ENCODE measurements at regions not wholly inside any gene's neighbourhood (a gene's known extent, or its start where the extent isn't known, plus 50 kb on each side); places are given as distances from the start of the nearest gene placed in this dataset.

- no peaks in the 10 kb centered on the region for H3K27me3 ChIP-seq
- no peaks in the 10 kb centered on the region for H3K9me3 ChIP-seq
- no peak for TF ChIP-seq CTCF (IDR thresholded peaks at IDR 0.05)
- H3K4me1 ChIP-seq = no peaks in the 10 kb centered on the region
- H3K4me3 ChIP-seq = no peak overlapping the region
- H3K27ac ChIP-seq = no peak overlapping the region
- ATAC-seq (no peak), DNase-seq (no peak)
- intact Hi-C loops (cut with DNase I) = no loop called here
- H3K36me3 ChIP-seq = no peaks in the 10 kb centered on the region
Measured at GRCh38 chr21:25118648-25119047, 488.6 kb downstream of the MRPL39 start.

- H3K27ac ChIP-seq = no peak overlapping the region
- no peaks in the 10 kb centered on the region for H3K36me3 ChIP-seq
- no peak for DNase-seq
- ATAC-seq = no peak
- no peak for TF ChIP-seq CTCF (IDR thresholded peaks at IDR 0.05)
- no peaks in the 10 kb centered on the region for H3K9me3 ChIP-seq
- H3K4me1 ChIP-seq = no peaks in the 10 kb centered on the region
- intact Hi-C loops (cut with DNase I) = no loop called here
- no peak overlapping the region for H3K4me3 ChIP-seq
- H3K27me3 ChIP-seq = no peaks in the 10 kb centered on the region
Measured at GRCh38 chr21:25115021-25115420, 492.3 kb downstream of the MRPL39 start.

- no peak for DNase-seq
- no peak overlapping the region for H3K4me3 ChIP-seq
- no peaks in the 10 kb centered on the region for H3K9me3 ChIP-seq
- intact Hi-C loops (cut with DNase I) = no loop called here
- ATAC-seq = no peak
- H3K27ac ChIP-seq = no peak overlapping the region
- no peaks in the 10 kb centered on the region for H3K4me1 ChIP-seq
- no peaks in the 10 kb centered on the region for H3K27me3 ChIP-seq
- no peak for TF ChIP-seq CTCF (IDR thresholded peaks at IDR 0.05)
- H3K36me3 ChIP-seq = no peaks in the 10 kb centered on the region
Measured at GRCh38 chr21:25107708-25108107, 499.6 kb downstream of the MRPL39 start.

- no peaks in the 10 kb centered on the region for H3K4me1 ChIP-seq
- H3K27ac ChIP-seq = no peak overlapping the region
- no peaks in the 10 kb centered on the region for H3K9me3 ChIP-seq
- DNase-seq (no peak), ATAC-seq (no peak)
- intact Hi-C loops (cut with DNase I) = no loop called here
- no peaks in the 10 kb centered on the region for H3K36me3 ChIP-seq
- no peaks in the 10 kb centered on the region for H3K27me3 ChIP-seq
- no peak for TF ChIP-seq CTCF (IDR thresholded peaks at IDR 0.05)
- H3K4me3 ChIP-seq = no peak overlapping the region
Measured at GRCh38 chr21:25103500-25104207, 503.6 kb downstream of the MRPL39 start.

- DNase-seq (no peak), ATAC-seq (no peak)
- Histone ChIP-seq H3K9me3 (no peaks in the 10 kb centered on the region), H3K36me3 (no peaks in the 10 kb centered on the region), H3K4me3 (no peak overlapping the region), H3K27me3 (no peaks in the 10 kb centered on the region), H3K27ac (no peak overlapping the region), H3K4me1 (no peaks in the 10 kb centered on the region)
- intact Hi-C loops (cut with DNase I) = no loop called here
- TF ChIP-seq CTCF (IDR thresholded peaks at IDR 0.05) = no peak
Measured at GRCh38 chr21:25097648-25098047, 509.6 kb downstream of the MRPL39 start.

- H3K27ac ChIP-seq = no peak overlapping the region
- no peak for ATAC-seq
- H3K4me3 ChIP-seq = no peak overlapping the region
- no peak for DNase-seq
- no peak for TF ChIP-seq CTCF (IDR thresholded peaks at IDR 0.05)
- H3K9me3 ChIP-seq = no peaks in the 10 kb centered on the region
- no peaks in the 10 kb centered on the region for H3K4me1 ChIP-seq
- no peaks in the 10 kb centered on the region for H3K27me3 ChIP-seq
- intact Hi-C loops (cut with DNase I) = no loop called here
- H3K36me3 ChIP-seq = no peaks in the 10 kb centered on the region
Measured at GRCh38 chr21:25094695-25095094, 512.6 kb downstream of the MRPL39 start.
